PC-9 (cell line): ENCODE measurements at regions not wholly inside any gene's neighbourhood (a gene's known extent, or its start where the extent isn't known, plus 50 kb on each side); places are given as distances from the start of the nearest gene placed in this dataset.

ENCODE experiments used
- EZH2 ChIP-seq: fragments of 200-600 bp; sonication (generic); IDR thresholded peaks from 2 replicates; pipeline ENCODE4 v1.8.0; 2017; ENCODE audit warnings: antibody characterized with exemption, low read depth
- TF ChIP-seq, protein P1 (sequence below): fragments of 200-600 bp; sonication (generic); conservative IDR thresholded peaks from 2 replicates; pipeline ENCODE4 v1.6.1; 2017; ENCODE audit warnings: mixed run types, antibody characterized with exemption, mild to moderate bottlenecking, moderate library complexity

- TF ChIP-seq, protein P1, sequence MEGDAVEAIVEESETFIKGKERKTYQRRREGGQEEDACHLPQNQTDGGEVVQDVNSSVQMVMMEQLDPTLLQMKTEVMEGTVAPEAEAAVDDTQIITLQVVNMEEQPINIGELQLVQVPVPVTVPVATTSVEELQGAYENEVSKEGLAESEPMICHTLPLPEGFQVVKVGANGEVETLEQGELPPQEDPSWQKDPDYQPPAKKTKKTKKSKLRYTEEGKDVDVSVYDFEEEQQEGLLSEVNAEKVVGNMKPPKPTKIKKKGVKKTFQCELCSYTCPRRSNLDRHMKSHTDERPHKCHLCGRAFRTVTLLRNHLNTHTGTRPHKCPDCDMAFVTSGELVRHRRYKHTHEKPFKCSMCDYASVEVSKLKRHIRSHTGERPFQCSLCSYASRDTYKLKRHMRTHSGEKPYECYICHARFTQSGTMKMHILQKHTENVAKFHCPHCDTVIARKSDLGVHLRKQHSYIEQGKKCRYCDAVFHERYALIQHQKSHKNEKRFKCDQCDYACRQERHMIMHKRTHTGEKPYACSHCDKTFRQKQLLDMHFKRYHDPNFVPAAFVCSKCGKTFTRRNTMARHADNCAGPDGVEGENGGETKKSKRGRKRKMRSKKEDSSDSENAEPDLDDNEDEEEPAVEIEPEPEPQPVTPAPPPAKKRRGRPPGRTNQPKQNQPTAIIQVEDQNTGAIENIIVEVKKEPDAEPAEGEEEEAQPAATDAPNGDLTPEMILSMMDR, result no peak
- TF ChIP-seq EZH2, result no peak
Measured at GRCh38 chr4:184279496-184280061, 61.9 kb upstream of the ENPP6 start.
